SK-N-SH (cell line): ENCODE measurements at regions not wholly inside any gene's neighbourhood (a gene's known extent, or its start where the extent isn't known, plus 50 kb on each side); places are given as distances from the start of the nearest gene placed in this dataset.

Source experiments
- CTCF ChIA-PET: fragments of 300-600, 350-600 bp; formaldehyde crosslinking; extraction: SDS; loops from one replicate; lab custom pipeline; 2021; lab: Yijun Ruan, JAX
- POLR2A ChIA-PET: fragments of 350-600 bp; sonication (Branson Sonifier 250); formaldehyde crosslinking; extraction: SDS; loops from one replicate; lab custom pipeline; 2020; ENCODE audit warnings: antibody characterized with exemption, inconsistent platforms; lab: Yijun Ruan, JAX
- DNase-seq: peaks from one replicate; pipeline ENCODE4 v3.0.0; 2012
- H2AFZ ChIP-seq: fragments of 200-600 bp; sonication (generic); 2 replicates; pipeline ENCODE4 v1.8.1; 2016; ENCODE audit warnings: antibody characterized with exemption, mild to moderate bottlenecking, low read depth
- H3F3A ChIP-seq: fragments of 200-600 bp; sonication (generic); replicated peaks from 2 replicates; pipeline ENCODE3; 2016; ENCODE audit warnings: antibody characterized with exemption, mild to moderate bottlenecking; ENCODE audit not compliant: insufficient read depth
- H3K27ac ChIP-seq, 2 experiments: fragments of 200-500 bp in 1 of 2; fragments of 200-600 bp in 1 of 2; sonication (Bioruptor generic) in 1 of 2; sonication (generic), shearing (Covaris generic) in 1 of 2; 2 replicates each; pipeline versions ENCODE4 v1.5.1 to v1.6.1; 2014 to 2016; ENCODE audit warnings: low read depth in 2 of 2, inconsistent platforms in 1 of 2, low read length in 1 of 2, mild to moderate bottlenecking in 1 of 2, mixed read lengths in 1 of 2
- H3K27me3 ChIP-seq: fragments of 200-600 bp; sonication (generic), shearing (Covaris generic); 2 replicates; pipeline ENCODE4 v1.6.1; 2016; ENCODE audit warnings: mixed run types; ENCODE audit not compliant: insufficient read depth
- H3K36me3 ChIP-seq, 2 experiments: fragments of 200-500 bp in 1 of 2; fragments of 200-600 bp in 1 of 2; sonication (Bioruptor generic) in 1 of 2; sonication (generic) in 1 of 2; replicated peaks in 1 of 2; 2 replicates each; pipeline versions ENCODE3 to v1.5.1; 2014 to 2016; ENCODE audit warnings: low read length in 1 of 2, mild to moderate bottlenecking in 1 of 2; ENCODE audit not compliant: insufficient read depth in 2 of 2, control insufficient read depth in 1 of 2
- H3K4me1 ChIP-seq, 2 experiments: fragments of 200-500 bp in 1 of 2; fragments of 200-600 bp in 1 of 2; sonication (Bioruptor generic) in 1 of 2; sonication (generic), shearing (Covaris generic) in 1 of 2; 2 replicates each; pipeline versions ENCODE4 v1.5.1 to v1.6.1; 2014 to 2016; ENCODE audit warnings: low read depth in 1 of 2, low read length in 1 of 2, mixed run types in 1 of 2; ENCODE audit not compliant: insufficient read depth in 2 of 2, control insufficient read depth in 1 of 2
- H3K4me2 ChIP-seq: fragments of 200-600 bp; sonication (generic), shearing (Covaris generic); 2 replicates; pipeline ENCODE4 v1.6.1; 2017; ENCODE audit warnings: mixed run types
- H3K4me3 ChIP-seq, 2 experiments: fragments of 200-500 bp in 1 of 2; fragments of 200-600 bp in 1 of 2; sonication (Bioruptor generic) in 1 of 2; sonication (generic), shearing (Covaris generic) in 1 of 2; 2 replicates each; pipeline versions ENCODE4 v1.5.1 to v1.8.1; 2014 to 2016; ENCODE audit warnings: low read depth in 2 of 2, inconsistent platforms in 1 of 2, low read length in 1 of 2, mild to moderate bottlenecking in 1 of 2, mixed read lengths in 1 of 2, moderate library complexity in 1 of 2
- H3K79me2 ChIP-seq: fragments of 200-600 bp; sonication (generic); 2 replicates; pipeline ENCODE4 v1.8.1; 2017; ENCODE audit warnings: mild to moderate bottlenecking; ENCODE audit not compliant: insufficient read depth
- H3K9ac ChIP-seq: fragments of 200-600 bp; sonication (generic); 2 replicates; pipeline ENCODE4 v1.6.1; 2017; ENCODE audit warnings: mixed run types
- H3K9me2 ChIP-seq: fragments of 200-600 bp; sonication (generic); 2 replicates; pipeline ENCODE4 v1.6.1; 2017; ENCODE audit warnings: mixed run types
- H3K9me3 ChIP-seq: fragments of 200-600 bp; sonication (generic); 2 replicates; pipeline ENCODE4 v1.6.1; 2017; ENCODE audit warnings: mixed run types, mild to moderate bottlenecking, moderate library complexity
- H4K20me1 ChIP-seq: fragments of 200-600 bp; sonication (generic); 2 replicates; pipeline ENCODE4 v1.6.1; 2017; ENCODE audit warnings: mild to moderate bottlenecking, mixed run types; ENCODE audit not compliant: insufficient read depth
- CHD2 ChIP-seq: fragments of 150-350 bp; IDR thresholded peaks from 2 replicates; pipeline ENCODE4 v1.6.1; 2018; ENCODE audit warnings: low read length; ENCODE audit not compliant: partially characterized antibody
- ELF1 ChIP-seq: IDR thresholded peaks from 2 replicates; pipeline ENCODE4 v1.4.0; 2012
- EZH2phosphoT487 ChIP-seq: fragments of 200-600 bp; sonication (generic); IDR thresholded peaks from 2 replicates; pipeline ENCODE4 v1.6.1; 2017; ENCODE audit warnings: low read depth, mixed run types, mild to moderate bottlenecking, antibody characterized with exemption, moderate library complexity, borderline replicate concordance
- FOSL2 ChIP-seq: IDR thresholded peaks from 2 replicates; pipeline ENCODE4 v1.4.0; 2012; ENCODE audit warnings: low read depth, mild to moderate bottlenecking, moderate library complexity, borderline replicate concordance
- GATA2 ChIP-seq: sonication (generic); formaldehyde crosslinking; IDR thresholded peaks from 2 replicates; pipeline ENCODE4 v1.5.0; 2020; ENCODE audit warnings: mild to moderate bottlenecking, missing genetic modification reagents
- MAX ChIP-seq: IDR thresholded peaks from 2 replicates; pipeline ENCODE4 v1.4.0; 2012; ENCODE audit warnings: low read depth
- MEF2A ChIP-seq: IDR thresholded peaks from 2 replicates; pipeline ENCODE4 v1.4.0; 2012; ENCODE audit warnings: low read depth, borderline replicate concordance
- RCOR1 ChIP-seq: fragments of 150-350 bp; IDR thresholded peaks from 2 replicates; pipeline ENCODE4 v1.6.1; 2017; ENCODE audit warnings: antibody characterized with exemption, low read length
- RXRA ChIP-seq: IDR thresholded peaks from 2 replicates; pipeline ENCODE4 v1.4.0; 2012; ENCODE audit warnings: low read depth, mild to moderate bottlenecking, borderline replicate concordance
- TCF12 ChIP-seq: IDR thresholded peaks from 2 replicates; pipeline ENCODE4 v1.4.0; 2012
- USF1 ChIP-seq: IDR thresholded peaks from 2 replicates; pipeline ENCODE4 v1.4.0; 2012; ENCODE audit warnings: low read depth, borderline replicate concordance
- YY1 ChIP-seq: IDR thresholded peaks from 2 replicates; pipeline ENCODE4 v1.4.0; 2012; ENCODE audit warnings: low read depth, mild to moderate bottlenecking
- WGBS: methylation state at CpG from one replicate; pipeline ENCODE4 v1.1.6; 2017; ENCODE audit warnings: low lambda C conversion rate; 5-methylcytosine and 5-hydroxymethylcytosine counted together
- TF ChIP-seq, protein P1 (sequence below): fragments of 150-350 bp; IDR thresholded peaks from 2 replicates; pipeline ENCODE4 v1.6.1; 2017; ENCODE audit warnings: antibody characterized with exemption, low read length, low read depth, borderline replicate concordance
- TF ChIP-seq, protein P2 (sequence below): fragments of 200-600 bp; sonication (generic); IDR thresholded peaks from 2 replicates; pipeline ENCODE4 v1.6.1; 2017; ENCODE audit warnings: antibody characterized with exemption, mild to moderate bottlenecking, moderate library complexity

GRCh38 chr2:172673056-172673683, 62.5 kb upstream of the RAPGEF4 start:
- no peaks in the 10 kb centered on the region for H4K20me1 ChIP-seq
- no peaks in the 10 kb centered on the region for H3K27me3 ChIP-seq
- ChIA-PET CTCF (no interaction called here), POLR2A (no interaction called here)
- no peak overlapping the region for H3K9ac ChIP-seq
- H3K4me2 ChIP-seq = no peak overlapping the region
- H3K4me3 ChIP-seq = no peak overlapping the region
- H3K4me1 ChIP-seq = peaks cover 0 to 4% of the 10 kb centered on the region in 2 experiments; a peak in 3 of 4 replicates
- WGBS = 69% methylated on average over 6 of the region's 6 CpGs
- H3F3A ChIP-seq = no peaks in the 10 kb centered on the region
- H2AFZ ChIP-seq = no peak overlapping the region
- H3K36me3 ChIP-seq = no peaks in the 10 kb centered on the region
- H3K9me3 ChIP-seq = no peaks in the 10 kb centered on the region; the same call in 1 of the 2 replicates
- H3K79me2 ChIP-seq = no peaks in the 10 kb centered on the region
- DNase-seq = no peak
- no peak for TF ChIP-seq ELF1
- TF ChIP-seq TCF12 = no peak
- no peak for TF ChIP-seq FOSL2
- no peak for TF ChIP-seq RCOR1
- no peak for TF ChIP-seq MAX
- TF ChIP-seq CHD2 = no peak
- no peak for TF ChIP-seq RXRA
- no peak for TF ChIP-seq GATA2 (CRISPR knock-in tag)
- TF ChIP-seq, protein P1, sequence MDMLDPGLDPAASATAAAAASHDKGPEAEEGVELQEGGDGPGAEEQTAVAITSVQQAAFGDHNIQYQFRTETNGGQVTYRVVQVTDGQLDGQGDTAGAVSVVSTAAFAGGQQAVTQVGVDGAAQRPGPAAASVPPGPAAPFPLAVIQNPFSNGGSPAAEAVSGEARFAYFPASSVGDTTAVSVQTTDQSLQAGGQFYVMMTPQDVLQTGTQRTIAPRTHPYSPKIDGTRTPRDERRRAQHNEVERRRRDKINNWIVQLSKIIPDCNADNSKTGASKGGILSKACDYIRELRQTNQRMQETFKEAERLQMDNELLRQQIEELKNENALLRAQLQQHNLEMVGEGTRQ = no peak
- TF ChIP-seq, protein P2, sequence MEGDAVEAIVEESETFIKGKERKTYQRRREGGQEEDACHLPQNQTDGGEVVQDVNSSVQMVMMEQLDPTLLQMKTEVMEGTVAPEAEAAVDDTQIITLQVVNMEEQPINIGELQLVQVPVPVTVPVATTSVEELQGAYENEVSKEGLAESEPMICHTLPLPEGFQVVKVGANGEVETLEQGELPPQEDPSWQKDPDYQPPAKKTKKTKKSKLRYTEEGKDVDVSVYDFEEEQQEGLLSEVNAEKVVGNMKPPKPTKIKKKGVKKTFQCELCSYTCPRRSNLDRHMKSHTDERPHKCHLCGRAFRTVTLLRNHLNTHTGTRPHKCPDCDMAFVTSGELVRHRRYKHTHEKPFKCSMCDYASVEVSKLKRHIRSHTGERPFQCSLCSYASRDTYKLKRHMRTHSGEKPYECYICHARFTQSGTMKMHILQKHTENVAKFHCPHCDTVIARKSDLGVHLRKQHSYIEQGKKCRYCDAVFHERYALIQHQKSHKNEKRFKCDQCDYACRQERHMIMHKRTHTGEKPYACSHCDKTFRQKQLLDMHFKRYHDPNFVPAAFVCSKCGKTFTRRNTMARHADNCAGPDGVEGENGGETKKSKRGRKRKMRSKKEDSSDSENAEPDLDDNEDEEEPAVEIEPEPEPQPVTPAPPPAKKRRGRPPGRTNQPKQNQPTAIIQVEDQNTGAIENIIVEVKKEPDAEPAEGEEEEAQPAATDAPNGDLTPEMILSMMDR = no peak
- no peak for TF ChIP-seq MEF2A
- no peak for TF ChIP-seq EZH2phosphoT487
- no peak for TF ChIP-seq YY1
- TF ChIP-seq USF1 = no peak
- no peaks in the 10 kb centered on the region for H3K9me2 ChIP-seq
- no peak overlapping the region for H3K27ac ChIP-seq
